Activated T-cell treated with anti-CD3 and anti-CD28 coated beads for 4 hours (primary cell): ENCODE measurements at regions not wholly inside any gene's neighbourhood (a gene's known extent, or its start where the extent isn't known, plus 50 kb on each side); places are given as distances from the start of the nearest gene placed in this dataset.
"Not testable (repeated sequence)": the region's sequence is repeated elsewhere in the genome, so short reads cannot be mapped to it uniquely, and the experiment has no call there.

Source experiments
- DNase-seq: peaks from one replicate; pipeline ENCODE4 v3.0.0-alpha.2; 2020

GRCh38 chr5:168125445-168126199 is 165.8 kb upstream of the WWC1 start:
- no peak for DNase-seq

GRCh38 chr5:168126606-168127005 is 164.8 kb upstream of the WWC1 start:
- no peak for DNase-seq

- no peak for DNase-seq
Observed at GRCh38 chr5:168128111-168128510, 163.3 kb upstream of the WWC1 start.

GRCh38 chr5:168128557-168128956 is 162.9 kb upstream of the WWC1 start:
- no peak for DNase-seq

- DNase-seq: no peak
Observed at GRCh38 chr5:168131519-168131918, 159.9 kb upstream of the WWC1 start.

- DNase-seq: no peak
Observed at GRCh38 chr5:168132241-168132641, 159.2 kb upstream of the WWC1 start.

- DNase-seq: no peak
Observed at GRCh38 chr5:168135897-168136296, 155.5 kb upstream of the WWC1 start.

- DNase-seq: no peak
Observed at GRCh38 chr5:168136340-168136739, 155.1 kb upstream of the WWC1 start.

GRCh38 chr5:168137265-168137664 is 154.2 kb upstream of the WWC1 start:
- no peak for DNase-seq

- DNase-seq: no peak
Observed at GRCh38 chr5:168140241-168140640, 151.2 kb upstream of the WWC1 start.

- DNase-seq: no peak
Observed at GRCh38 chr5:168142402-168142801, 149.0 kb upstream of the WWC1 start.

GRCh38 chr5:168143521-168143920 is 147.9 kb upstream of the WWC1 start:
- DNase-seq: not testable (repeated sequence)

GRCh38 chr5:168147106-168147505 is 144.3 kb upstream of the WWC1 start:
- DNase-seq: no peak

GRCh38 chr5:168147568-168148360 is 143.7 kb upstream of the WWC1 start:
- no peak for DNase-seq

GRCh38 chr5:168151041-168151440 is 140.4 kb upstream of the WWC1 start:
- DNase-seq: no peak

GRCh38 chr5:168152660-168153059 is 138.8 kb upstream of the WWC1 start:
- DNase-seq: no peak

GRCh38 chr5:168153263-168153875 is 138.1 kb upstream of the WWC1 start:
- DNase-seq: no peak

- DNase-seq: no peak
Observed at GRCh38 chr5:168153876-168154270, 137.6 kb upstream of the WWC1 start.

- DNase-seq: no peak
Observed at GRCh38 chr5:168155585-168155984, 135.9 kb upstream of the WWC1 start.

- no peak for DNase-seq
Observed at GRCh38 chr5:168156170-168156569, 135.3 kb upstream of the WWC1 start.

GRCh38 chr5:168157141-168157540 is 134.3 kb upstream of the WWC1 start:
- DNase-seq: no peak

- DNase-seq: no peak
Observed at GRCh38 chr5:168159425-168159824, 132.0 kb upstream of the WWC1 start.

- DNase-seq: no peak
Observed at GRCh38 chr5:168162464-168162863, 129.0 kb upstream of the WWC1 start.

GRCh38 chr5:168163966-168164365 is 127.5 kb upstream of the WWC1 start:
- DNase-seq: no peak
